GM20000 (cell line): ENCODE measurements at regions not wholly inside any gene's neighbourhood (a gene's known extent, or its start where the extent isn't known, plus 50 kb on each side); places are given as distances from the start of the nearest gene placed in this dataset.

ENCODE experiments used
- DNase-seq: peaks from one replicate; pipeline ENCODE4 v3.0.0; 2012; ENCODE audit warnings: low spot score
- CTCF ChIP-seq: IDR thresholded peaks from 2 replicates; pipeline ENCODE4 v1.5.1; 2012; ENCODE audit warnings: mild to moderate bottlenecking, control low read depth; ENCODE audit errors: extremely low read depth, missing control alignments

DNA sequence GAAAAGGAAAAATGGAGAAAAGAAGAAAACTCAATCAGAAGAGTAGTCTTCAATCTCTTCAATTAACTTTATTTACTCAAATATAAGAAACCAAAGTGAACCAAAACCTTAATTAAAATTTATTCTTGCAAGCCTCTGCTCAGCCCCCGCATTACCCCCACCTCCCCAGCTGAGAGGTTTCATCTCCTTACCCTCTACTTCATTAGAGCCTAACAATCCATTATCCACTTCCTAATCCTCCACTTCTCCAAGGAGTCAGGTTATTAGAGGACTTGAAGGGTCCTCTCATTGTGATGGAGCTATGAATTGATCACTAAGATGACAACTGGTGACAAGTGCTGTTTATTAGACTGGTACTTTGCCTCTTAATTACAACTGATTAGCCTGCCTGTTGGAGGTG is 956.5 kb downstream of the TFAP2A start:
- DNase-seq = no peak
- TF ChIP-seq CTCF = no peak

DNA sequence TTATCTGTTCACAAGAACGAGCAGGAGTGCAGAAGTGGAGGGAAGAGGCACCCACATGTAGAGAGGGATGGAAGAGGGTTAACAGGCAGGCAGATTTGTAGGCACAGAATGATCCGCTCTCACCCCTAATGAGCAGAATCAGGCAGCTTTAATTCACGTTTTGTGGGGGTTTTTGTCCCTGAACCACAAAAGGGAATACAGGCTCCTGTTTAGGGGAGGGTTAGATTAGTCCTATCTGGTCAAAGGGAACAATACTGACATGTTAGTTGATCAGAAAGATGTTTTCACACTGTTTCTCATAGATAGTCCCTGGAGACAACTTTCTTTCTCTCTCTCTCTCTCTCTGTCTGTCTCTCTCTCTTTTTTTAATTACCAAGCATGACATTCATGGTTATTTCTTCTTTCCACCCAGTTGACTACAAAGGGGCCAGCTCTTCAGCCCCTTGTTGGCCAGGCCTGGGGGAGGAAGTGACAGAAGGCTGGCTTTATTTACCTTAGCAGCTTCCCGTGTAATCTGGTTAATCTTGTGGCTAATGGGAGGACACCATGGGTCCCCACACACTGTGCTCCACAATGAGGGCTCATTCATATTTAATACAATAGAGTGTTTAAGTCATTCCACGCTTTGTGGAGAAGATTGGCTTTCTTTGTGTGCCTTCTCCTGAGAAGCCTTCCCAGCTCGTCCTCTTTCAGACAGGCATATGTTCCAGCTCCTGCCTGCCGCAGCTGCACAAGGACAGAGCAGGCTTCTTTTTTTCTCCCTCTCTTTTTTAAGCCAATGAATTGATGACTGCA is 958.8 kb downstream of the TFAP2A start:
- no peak for DNase-seq
- TF ChIP-seq CTCF = no peak

- DNase-seq = no peak
- no peak for TF ChIP-seq CTCF
These were observed 975.1 kb downstream of the TFAP2A start for GRCh38 chr6:9439621-9440330.

DNA sequence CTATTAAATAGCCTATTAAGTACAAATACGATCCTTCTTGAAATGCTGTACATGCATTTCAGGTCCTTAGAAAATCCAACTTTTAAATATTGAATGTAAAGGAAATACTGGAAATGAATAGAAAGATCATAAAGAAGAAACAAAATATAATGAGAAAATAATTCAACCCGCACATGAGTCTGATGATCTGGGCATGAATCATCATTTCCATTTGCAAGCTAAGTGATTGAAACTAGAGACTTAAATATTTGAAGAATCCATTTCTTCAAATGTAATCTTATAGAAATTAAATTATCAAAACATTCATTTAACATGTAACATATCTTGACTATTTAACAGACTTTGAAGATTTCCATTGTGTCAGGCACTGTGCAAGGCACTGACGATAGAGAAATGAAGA is 977.0 kb downstream of the TFAP2A start:
- no peak for TF ChIP-seq CTCF
- DNase-seq = no peak

DNA sequence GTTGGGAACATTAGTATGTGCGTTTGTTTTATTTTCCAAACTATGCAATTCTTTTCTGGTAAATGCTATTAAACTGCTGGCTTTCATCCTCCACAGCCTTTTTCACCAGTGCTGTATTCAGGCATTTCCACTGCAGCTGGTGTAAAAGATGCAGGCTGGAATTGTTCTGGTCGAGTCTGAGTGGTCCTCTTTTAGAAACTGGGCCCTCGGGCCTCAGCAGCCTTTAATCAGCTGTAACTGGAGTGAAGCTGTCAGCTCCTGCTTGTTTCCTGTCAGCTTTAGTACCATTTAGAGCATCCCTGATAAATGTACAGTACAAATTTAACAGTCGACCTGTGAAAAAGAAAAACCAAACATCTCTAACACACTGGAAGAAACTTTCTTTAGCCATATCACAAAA is 979.6 kb downstream of the TFAP2A start:
- TF ChIP-seq CTCF = no peak
- DNase-seq = no peak

DNA sequence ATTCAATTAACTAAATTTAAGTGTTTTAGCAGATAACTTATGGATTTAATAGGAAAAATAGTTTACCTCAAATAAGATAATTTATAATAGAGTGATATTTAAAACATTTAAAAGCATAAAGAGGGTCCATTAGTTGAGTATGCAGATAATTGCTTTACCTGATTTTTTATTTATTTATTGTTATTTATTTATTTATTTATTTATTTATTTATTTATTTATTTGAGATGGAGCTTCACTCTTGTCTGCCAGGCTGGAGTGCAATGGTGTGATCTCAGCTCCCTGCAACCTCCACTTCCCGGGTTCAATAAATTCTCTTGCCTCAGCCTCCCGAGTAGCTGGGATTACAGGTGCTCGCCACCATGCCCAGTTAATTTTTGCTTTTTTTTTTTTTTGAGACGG is 982.9 kb downstream of the TFAP2A start:
- TF ChIP-seq CTCF = no peak
- DNase-seq = no peak

GRCh38 chr6:9428421-9429172 is 986.3 kb downstream of the TFAP2A start:
- TF ChIP-seq CTCF = no peak
- DNase-seq = no peak
